ENCODE measurements at regions not wholly inside any gene's neighbourhood (a gene's known extent, or its start where the extent isn't known, plus 50 kb on each side); places are given as distances from the start of the nearest gene placed in this dataset.

DNA sequence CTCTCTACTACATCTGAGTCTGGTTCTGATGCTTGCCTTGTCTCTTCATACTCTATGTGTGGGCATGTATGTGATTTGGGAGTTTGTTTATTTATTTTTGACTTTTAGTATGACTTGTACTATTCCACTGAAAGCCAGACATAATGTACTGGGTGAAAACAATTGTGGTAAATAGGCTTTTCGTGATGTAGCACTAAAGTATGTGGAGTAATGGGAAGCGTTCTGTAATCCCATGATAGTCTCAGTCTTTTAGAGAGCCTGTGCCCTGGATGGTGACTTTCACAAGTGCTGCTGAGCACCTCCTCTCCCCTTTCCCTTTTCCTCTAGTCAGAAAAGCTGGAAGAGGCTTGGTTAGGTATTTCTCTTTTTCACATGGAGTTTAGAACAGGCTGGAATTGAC is 85.8 kb upstream of the S1PR3 start:
- TF ChIP-seq, protein P1, sequence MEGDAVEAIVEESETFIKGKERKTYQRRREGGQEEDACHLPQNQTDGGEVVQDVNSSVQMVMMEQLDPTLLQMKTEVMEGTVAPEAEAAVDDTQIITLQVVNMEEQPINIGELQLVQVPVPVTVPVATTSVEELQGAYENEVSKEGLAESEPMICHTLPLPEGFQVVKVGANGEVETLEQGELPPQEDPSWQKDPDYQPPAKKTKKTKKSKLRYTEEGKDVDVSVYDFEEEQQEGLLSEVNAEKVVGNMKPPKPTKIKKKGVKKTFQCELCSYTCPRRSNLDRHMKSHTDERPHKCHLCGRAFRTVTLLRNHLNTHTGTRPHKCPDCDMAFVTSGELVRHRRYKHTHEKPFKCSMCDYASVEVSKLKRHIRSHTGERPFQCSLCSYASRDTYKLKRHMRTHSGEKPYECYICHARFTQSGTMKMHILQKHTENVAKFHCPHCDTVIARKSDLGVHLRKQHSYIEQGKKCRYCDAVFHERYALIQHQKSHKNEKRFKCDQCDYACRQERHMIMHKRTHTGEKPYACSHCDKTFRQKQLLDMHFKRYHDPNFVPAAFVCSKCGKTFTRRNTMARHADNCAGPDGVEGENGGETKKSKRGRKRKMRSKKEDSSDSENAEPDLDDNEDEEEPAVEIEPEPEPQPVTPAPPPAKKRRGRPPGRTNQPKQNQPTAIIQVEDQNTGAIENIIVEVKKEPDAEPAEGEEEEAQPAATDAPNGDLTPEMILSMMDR (IDR thresholded peaks at IDR 0.05): no peak
- no peak for TF ChIP-seq EZH2 (IDR thresholded peaks at IDR 0.05; ENCODE audit: borderline replicate concordance, insufficient read depth, low read depth, low read length, poor library complexity, severe bottlenecking)

Measured in B cell (primary cell).